HL-60/S4 (cell line): ENCODE measurements at regions not wholly inside any gene's neighbourhood (a gene's known extent, or its start where the extent isn't known, plus 50 kb on each side); places are given as distances from the start of the nearest gene placed in this dataset.

ENCODE experiments used
- in situ Hi-C: fragments of 300-500 bp; cut with MboI; formaldehyde crosslinking; loops from 2 replicates; pipeline ENCODE4 v1.14.3; 2022; ENCODE audit warnings: low sequenced_read_pairs

DNA sequence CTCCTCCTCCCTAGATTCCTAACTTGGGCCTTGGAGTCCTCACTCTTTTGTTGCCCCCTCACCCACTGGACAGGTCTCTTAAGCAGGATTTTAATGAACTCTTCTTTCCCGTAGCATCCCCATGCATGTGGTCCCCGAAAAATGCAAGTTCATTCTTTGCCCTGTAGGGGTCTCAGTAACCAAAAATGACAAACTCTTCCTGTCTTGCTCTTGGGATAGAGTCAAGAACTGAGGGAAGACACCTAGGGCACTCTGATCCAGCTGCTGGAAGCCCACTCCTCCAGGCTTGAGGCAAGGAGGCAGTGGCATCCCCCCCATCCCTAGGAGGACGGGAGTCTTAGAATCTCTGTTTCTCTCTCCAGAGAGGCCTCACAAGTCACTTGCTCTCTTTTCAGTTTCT, 987.0 kb downstream of the DIAPH3 start:
- in situ Hi-C loops, result no loop called here

DNA sequence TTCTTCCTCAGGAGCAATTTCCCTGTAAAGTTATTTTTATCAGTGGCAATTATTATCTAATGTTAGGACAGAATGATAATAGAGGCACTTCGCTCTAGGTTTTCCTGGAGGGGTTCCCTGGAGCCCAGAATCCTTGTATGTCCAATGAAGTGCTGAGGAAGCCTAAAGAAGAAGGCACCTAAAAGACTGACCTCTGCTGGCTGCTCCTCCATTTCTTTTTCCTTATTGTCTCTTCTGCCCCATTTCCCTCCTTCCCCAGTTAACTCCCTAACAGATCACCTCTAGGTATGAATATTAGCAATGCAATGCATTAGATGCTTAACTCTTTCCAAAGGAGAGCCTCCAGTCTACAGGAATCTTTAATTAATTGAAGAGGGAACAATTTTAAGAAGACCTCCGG, 985.4 kb downstream of the DIAPH3 start:
- in situ Hi-C loops, result no loop called here

DNA sequence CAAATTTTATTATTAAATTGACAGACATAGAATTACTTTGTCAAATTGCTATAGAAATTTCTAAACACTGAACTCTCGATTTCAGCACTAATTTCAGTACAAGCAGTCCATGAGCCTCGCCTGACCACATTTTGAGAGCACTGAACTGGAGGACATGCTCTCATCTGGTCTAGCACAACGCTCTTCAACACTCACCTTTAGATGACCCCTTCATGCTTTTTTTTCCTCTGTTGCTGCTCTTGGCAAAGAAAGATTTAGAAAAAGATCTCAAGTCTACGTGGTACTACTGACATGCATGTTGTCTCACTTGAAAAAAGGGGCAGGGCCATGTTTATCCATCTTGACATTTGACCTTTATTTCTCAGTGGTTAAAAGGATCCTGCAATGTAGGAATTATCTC, 981.5 kb downstream of the DIAPH3 start:
- in situ Hi-C loops, result no loop called here

DNA sequence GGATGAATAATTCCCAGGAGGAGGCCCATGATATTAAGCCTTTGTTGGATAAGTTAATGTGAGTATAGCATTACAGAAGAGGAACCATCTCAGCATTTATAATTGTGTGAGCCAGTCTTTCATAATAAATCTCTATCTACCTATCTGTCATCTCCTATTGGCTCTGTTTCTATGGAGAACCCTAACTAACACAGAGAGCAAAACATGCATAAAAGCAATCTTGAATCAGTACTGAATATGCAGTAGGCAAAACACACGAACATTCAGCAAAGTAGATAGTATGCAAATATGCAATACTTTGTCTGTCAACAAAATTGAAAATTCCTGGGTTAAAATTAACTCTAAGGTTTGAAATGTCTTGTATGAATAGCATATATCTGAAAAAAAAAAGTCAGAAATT, 966.3 kb downstream of the DIAPH3 start:
- in situ Hi-C loops, result no loop called here

DNA sequence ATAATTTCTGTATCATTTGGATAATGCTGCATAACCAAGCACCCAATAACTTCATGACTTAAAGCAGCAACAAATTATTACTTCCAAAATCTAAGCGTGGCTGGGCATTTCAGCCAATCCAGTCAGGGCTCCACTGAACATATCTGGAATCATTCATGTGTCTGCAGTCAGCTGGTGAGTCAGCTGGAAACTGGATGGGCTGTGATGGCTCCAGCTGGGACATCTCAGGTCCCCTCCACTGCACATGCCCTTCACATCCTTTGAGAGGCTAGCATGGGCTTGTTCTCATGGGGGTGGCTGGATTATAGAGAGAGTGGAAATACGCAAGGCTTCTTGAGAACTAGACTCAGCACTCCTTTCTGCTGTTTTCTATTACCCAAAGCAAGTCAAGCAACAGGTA, 961.9 kb downstream of the DIAPH3 start:
- in situ Hi-C loops, result no loop called here

DNA sequence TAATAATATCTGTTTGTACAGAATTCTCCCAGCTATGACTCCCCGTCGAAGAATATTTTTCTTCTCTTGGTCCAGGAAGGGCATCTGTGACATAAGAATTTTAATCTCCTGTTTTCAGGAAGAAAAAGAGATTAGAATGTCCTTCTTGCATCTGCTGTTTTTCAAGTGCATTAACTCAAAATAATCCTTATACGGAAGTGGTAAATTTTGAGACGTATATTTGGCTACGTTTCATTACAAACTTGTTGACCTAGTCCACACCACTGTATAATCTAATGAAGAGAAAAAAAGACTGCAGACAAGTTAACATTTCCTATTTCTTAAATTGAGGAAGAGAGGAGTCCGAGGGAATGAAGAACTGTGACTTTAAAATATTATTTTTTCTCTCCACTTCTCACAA, 959.9 kb downstream of the DIAPH3 start:
- in situ Hi-C loops, result no loop called here

DNA sequence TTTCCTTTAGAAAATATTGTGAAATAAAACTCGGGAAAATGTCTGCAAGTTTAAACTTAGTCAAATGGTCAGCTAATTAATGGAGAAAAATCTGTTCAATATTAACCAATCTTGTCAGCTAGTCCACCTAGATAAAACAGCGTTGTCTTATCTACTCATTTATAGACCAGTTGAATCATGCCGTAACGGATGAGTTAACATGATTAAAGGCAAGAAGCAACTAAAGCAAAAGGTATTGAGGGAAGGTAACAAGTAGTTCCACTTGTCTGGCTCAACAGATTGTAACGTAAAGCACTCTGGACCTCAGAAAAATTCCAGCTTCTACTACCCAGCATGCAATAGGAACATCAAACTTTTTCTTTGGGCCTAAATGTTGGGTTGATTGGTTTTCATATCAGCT, 958.2 kb downstream of the DIAPH3 start:
- in situ Hi-C loops, result no loop called here

DNA sequence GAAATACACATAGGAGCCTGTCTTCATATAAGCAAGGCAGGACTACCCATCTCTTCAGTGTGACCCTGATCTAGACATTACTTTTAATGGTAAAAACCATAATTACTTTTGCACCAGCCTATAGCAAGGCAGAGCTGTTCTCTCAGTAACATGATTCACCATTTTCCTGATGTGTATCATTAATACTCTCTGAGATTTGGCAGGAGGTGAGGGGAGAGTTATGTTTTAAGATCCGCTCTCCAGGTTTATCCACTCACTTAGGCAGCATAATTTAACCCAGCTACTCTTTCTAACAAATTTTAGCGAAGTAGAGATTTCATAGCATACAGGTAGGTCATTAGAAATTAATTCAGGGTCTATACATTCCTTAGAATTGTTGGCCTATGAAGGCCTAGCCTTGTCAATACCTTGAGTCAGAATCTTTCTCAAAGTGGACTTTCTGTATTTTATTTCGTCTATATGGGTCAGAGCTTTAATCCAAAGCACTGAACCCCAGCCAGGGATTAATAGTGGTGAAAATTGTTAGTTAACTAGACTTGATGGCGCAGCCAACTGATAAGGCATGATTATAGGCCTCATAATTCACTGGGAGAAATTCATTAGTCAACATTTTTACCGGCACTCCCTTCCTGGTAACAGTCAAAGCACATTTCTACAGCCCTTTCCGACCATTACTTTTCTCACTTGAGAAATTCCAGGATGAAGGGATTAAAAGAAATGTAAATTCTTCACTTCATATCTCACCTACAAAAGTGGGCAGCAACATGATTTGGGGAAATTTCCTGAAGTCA, 955.1 kb downstream of the DIAPH3 start:
- in situ Hi-C loops, result no loop called here

DNA sequence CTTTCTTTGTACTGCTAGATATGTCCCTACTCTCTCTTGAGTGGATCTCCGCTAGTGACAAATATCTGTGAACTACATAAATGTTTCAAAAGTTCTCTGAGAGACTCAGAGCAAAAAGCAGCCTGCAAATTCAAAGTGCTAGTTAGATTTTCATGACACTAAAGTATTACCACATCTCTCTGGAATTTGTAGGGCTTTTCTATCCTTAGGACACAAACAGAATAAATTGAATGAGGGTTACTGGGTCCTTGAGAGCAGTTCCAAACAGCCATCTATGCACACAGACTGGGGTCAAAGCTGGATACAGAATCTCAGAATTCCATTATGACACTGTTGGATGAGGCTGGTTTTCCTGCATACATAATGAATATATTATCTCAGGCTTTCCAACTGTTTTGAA, 953.2 kb downstream of the DIAPH3 start:
- in situ Hi-C loops, result no loop called here

DNA sequence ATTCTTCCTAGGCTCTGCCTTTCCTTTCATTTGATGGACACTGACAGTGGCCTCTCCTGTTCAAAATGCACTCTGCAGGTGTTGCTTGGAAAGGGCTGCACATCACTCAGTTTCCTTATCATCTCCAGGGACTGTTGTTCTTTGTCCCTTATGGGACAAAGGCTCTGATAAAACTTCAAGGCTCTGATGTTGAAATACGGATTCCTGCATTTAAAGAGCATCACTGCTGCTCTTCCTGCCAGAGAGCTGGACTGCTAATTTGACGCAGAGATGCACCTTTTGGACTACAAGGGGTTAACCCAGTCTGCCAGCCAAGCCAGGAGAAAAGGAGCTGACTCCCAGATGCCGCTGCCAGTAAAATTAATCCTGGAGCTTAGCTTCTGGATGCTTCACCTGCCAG, 952.1 kb downstream of the DIAPH3 start:
- in situ Hi-C loops, result no loop called here

DNA sequence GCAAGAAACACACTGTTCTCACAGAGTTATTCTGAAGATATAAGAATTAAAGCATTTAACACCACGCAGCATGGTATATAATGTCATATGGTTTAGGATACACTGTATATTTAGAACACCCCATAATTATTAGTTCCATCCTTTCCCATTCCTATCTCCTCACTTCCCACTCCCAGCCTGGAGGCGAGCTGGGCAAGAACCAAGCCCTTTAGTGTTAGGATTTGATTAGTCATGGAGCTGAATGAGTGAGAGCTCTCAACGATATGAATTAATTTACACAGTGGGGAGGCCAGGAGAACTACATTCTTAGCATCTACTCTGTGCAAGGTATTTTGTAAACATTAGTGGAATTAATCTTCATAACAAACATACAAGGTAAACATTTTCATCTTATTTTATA, 934.3 kb downstream of the DIAPH3 start:
- in situ Hi-C loops, result no loop called here

DNA sequence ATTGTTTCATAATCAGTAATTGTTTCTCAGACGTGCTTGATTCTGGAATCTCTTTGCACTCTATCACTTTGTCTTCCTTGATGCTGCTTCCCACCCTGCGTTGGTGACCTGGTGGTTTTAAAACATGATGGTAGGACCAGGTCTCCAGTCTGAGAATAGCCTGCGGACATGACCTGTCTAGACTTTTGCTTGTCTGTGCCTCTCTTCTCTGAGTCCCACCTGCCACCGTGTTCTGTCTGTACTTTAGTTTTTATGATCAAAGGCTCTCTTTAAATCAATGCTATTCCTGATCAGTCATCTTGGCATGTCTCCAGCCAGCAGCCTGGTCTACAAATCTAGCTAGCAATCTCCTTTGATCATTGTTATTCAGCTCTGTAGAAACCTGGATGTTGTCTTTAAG, 933.9 kb downstream of the DIAPH3 start:
- in situ Hi-C loops, result no loop called here

DNA sequence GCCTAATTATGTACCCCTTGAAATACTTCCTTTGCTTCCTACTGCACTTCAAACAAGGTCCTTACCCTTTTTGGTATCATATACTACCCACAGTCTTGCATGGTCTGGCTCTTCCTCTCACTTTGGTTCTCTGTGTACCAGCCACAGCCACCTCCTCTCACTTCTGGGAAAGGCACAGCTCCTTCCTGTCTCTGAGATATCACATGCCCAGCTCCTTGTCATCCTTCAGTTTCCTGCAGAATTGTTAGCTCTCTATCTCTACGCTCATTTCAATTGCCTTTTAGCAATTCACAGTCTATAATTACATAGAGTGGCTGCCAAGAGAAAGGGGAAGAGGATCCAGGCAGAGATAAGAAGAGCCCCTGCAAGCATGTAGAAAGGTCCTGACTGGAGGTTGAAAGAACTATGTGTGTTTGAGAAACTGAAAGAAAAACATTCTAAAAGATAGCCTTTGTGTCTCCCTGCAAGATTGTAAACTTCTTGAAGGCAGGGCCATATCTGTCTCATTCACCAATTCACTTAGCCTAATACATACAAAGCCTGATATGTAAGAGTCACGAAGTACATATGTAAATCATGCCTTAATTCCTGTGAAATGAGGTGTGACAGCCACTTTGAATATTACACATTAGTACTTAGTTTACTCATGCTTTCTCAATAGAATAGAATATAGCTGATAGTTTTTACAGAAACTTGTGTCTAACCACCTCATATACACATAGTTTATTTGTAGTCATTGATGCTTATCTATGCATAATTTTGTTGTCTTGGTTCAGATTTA, 933.1 kb downstream of the DIAPH3 start:
- in situ Hi-C loops, result no loop called here

DNA sequence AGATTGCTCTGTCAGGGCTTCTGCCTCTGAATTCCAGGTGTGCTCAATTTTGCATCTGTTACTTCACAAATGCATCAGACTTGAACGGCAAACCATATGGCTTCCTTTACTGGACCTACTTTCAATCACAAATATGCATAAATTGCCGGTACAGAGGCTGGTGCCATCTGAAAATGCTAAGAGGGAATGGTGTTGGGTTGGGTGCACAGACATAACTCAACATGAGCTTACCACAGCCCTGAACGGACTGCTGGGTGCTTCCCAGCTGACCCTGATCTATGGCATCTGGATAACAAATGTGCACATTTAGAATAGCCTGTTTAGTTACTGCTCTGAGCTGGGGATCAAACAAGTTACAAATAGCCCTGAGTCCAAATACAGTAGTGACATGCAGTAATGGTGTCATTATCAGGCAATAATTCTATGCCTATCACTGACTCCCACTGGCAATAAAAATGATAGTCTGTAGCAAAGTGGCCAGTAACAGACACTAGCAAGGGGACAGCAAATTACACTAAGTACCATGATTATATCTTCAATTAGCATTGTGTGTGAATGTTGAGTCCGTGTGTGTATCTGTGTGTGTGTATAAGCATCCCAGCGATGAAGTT, 927.3 kb downstream of the DIAPH3 start:
- in situ Hi-C loops, result no loop called here

DNA sequence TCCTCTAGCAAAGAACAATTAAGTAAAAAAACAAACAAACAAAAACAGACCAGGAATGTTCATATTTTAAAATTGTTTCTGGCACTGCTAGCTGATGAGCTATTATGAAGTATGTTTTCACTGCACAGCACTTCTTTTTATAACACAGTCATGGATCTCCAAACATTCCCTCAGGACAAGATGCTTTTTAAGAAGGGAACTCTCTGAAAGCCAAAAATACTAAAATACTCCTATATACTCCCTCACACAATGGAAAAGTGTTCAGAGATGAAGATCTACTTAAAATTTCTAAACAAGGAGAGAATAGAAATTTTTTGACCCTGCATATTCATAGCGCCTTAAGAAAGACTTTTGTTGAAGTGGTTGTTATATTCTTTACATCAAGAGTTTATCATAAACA, 926.8 kb downstream of the DIAPH3 start:
- in situ Hi-C loops, result no loop called here

DNA sequence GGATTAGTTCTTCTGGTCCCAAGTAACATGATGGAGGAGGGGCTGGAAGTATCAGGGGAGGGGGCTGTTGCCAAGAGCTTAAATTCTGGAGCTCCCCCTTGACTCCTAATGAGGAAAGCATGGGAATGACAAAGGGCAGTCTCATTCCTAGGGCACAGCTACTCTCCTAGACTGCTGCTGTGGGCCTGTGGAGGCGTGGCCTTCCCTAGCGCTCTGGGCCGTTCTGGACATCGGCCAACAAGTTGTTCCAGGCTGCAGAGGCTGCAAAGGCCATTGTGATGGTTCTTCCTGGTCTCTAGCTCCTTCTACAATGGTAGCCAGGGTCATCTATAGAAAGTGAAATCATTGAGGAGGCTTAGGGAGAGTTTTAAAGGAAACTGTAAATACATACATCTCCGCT, 916.6 kb downstream of the DIAPH3 start:
- in situ Hi-C loops, result no loop called here

DNA sequence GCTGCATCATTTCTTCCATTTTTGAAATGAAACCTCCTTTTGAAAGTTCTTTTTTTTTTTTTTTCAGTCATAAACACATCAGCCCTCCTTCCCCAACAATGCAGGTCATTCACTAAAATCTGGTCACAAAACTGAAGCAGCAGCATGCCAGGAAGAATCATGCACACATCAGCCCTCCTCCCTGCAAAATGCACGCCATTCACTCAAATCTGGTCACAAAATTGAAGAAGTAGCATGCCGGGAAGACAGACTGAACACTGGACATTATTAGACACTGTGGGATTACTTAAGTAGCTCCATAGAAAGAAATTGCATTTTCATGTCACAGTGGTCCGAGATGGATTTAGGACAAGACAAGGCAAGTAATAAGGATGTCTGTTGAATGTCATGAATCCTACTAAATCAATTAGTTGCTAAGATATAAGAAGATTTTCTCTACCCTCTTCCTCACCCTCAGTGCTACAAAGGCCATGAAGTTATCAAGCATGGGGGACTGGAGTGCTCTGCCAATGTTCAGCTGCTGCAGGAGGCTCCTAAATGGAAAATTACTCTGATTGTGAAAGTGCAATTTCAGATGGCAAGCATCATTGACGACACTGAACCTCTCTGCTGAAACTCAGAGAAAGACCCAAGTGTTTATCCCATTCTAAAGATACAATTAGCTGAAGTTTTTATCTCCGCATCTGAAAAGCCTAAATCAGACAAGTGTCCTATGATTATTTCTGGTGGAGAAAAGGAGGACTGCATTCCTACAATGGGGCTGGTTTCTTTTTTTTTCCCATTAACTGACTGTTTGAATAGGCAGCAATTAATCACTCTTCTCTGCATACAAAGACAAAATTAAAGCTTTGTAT, 913.2 kb downstream of the DIAPH3 start:
- in situ Hi-C loops, result no loop called here

DNA sequence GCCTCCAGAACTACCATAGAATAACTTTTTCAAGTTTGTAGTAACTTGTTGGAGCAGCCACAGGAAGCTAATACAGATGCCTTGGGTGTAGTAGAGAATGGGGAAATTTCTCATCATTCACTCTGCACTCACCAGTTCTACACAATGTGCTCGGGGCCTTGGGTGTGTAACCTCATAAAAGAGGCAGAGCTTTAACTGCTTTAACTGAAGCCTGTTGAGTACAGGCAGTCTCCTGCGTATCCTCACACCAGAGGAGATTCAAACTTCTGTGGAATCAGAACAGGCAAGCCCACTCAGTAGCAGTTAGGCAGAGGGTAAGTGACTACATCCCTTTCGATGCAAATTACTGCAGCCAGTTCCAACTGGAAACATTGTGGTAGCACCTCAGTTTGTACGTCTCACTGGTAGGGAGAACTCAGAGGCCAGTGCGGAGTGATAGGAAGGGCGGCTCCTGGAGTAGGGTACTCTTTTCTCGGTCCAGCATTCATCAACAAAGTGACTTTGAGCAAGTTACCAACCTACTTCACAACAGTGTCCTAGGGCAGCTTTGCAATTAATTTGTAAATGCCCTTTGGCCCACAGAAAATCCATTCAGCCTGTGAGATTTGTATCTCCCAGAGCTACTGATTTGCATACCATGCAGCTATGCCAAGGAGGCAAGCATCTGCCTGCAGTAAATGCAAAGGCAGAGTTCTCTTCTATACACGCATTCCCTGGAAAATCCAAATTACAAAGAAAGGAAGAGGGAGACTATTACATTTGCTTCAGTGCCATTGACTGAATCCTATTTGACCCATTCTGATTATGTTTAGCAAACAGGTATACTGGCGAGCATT, 904.3 kb downstream of the DIAPH3 start:
- in situ Hi-C loops, result no loop called here

DNA sequence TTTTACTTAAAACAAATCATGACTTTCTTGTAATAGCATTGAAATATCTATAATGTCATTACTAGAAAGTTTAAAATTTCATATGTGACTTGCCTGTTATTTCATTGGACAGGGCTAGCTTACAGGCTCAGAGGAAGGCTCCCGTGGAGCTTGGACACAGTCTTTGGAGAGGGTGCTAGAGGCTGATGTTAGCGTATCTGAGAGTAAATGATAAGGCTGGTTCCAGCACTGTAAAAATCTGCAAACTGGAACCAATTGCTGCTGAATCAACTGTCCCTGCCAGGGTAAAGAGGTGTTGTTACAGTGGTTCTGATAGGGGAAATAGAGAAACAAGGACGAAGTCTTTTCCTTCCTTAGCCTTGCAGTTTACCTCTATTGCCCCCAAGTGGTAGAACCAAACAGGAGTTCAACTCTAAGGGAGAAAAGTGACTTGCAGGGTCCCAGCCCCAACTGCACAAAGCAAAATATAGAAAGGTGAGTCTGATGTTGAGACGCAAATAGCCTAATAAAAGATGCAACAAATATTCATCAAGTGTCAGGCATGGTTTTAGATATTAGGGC, 901.7 kb downstream of the DIAPH3 start:
- in situ Hi-C loops, result no loop called here

DNA sequence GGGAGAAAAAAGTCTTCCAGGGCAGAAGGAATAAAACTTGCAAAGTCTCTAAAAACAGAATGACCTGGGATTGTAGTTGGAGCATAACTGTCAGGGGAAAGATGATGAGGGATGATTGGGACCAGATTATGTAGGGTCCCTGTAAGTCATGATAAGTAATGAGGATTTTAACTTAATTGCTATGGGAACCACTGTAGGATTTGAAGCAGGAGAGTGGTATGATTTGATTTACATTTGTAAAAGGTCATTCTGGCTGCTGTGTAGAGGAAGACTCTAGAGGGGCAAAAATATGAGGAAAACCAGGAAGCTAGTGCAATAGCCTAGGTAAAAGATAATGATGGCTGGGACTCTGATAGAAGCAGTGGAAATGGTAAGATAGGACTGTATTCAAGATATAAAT, 900.2 kb downstream of the DIAPH3 start:
- in situ Hi-C loops, result no loop called here
